Keratinocyte (primary cell): ENCODE measurements at regions not wholly inside any gene's neighbourhood (a gene's known extent, or its start where the extent isn't known, plus 50 kb on each side); places are given as distances from the start of the nearest gene placed in this dataset.

ENCODE experiments used
- DNase-seq: peaks from one replicate; pipeline ENCODE4 v3.0.0-alpha.2; 2011; ENCODE audit warnings: low read depth, missing footprints, low spot score
- FAIRE-seq: peaks from 2 replicates; lab custom pipeline; 2011; peaks lifted over from hg19 to GRCh38; lab: Jason Lieb, UNC
- H2AFZ ChIP-seq: 2 replicates; pipeline ENCODE4 v1.6.0; 2012; ENCODE audit warnings: low read length, control low read depth, inconsistent platforms; ENCODE audit not compliant: control insufficient read depth
- H3K27ac ChIP-seq: 2 replicates; pipeline ENCODE4 v1.5.1; 2011; ENCODE audit warnings: low read length; ENCODE audit not compliant: control insufficient read depth, insufficient read depth
- H3K27me3 ChIP-seq: 3 replicates; pipeline ENCODE4 v1.6.0; 2011; ENCODE audit warnings: low read length; ENCODE audit not compliant: control insufficient read depth, insufficient read depth; ENCODE audit errors: extremely low read depth
- H3K36me3 ChIP-seq, 2 experiments: 2 replicates in 1 of 2; 3 replicates in 1 of 2; pipeline ENCODE4 v1.5.1; 2011; ENCODE audit warnings: low read length in 2 of 2, mild to moderate bottlenecking in 1 of 2; ENCODE audit not compliant: control insufficient read depth in 2 of 2, insufficient read depth in 2 of 2; ENCODE audit errors: extremely low read depth in 1 of 2
- H3K4me1 ChIP-seq: 3 replicates; pipeline ENCODE4 v1.5.1; 2011; ENCODE audit warnings: low read length; ENCODE audit not compliant: control insufficient read depth, insufficient read depth; ENCODE audit errors: extremely low read depth
- H3K4me2 ChIP-seq: 3 replicates; pipeline ENCODE4 v1.6.0; 2011; ENCODE audit warnings: low read depth, low read length; ENCODE audit not compliant: control insufficient read depth, insufficient read depth; ENCODE audit errors: extremely low read depth
- H3K4me3 ChIP-seq, 3 experiments: fragments of 200-600 bp in 1 of 3; sonication (generic) in 1 of 3; 2 replicates in 2 of 3; 3 replicates in 1 of 3; pipeline ENCODE4 v1.5.1; 2011 to 2016; ENCODE audit warnings: low read length in 3 of 3, mild to moderate bottlenecking in 3 of 3, control low read depth in 2 of 3, inconsistent platforms in 1 of 3, low read depth in 1 of 3, mixed read lengths in 1 of 3, mixed run types in 1 of 3, moderate library complexity in 1 of 3; ENCODE audit not compliant: control insufficient read depth in 2 of 3, insufficient read depth in 2 of 3; ENCODE audit errors: extremely low read depth in 1 of 3
- H3K79me2 ChIP-seq: 2 replicates; pipeline ENCODE4 v1.6.0; 2012; ENCODE audit warnings: low read length; ENCODE audit not compliant: control insufficient read depth, insufficient read depth
- H3K9ac ChIP-seq: 3 replicates; pipeline ENCODE4 v1.6.0; 2011; ENCODE audit warnings: low read length; ENCODE audit not compliant: control insufficient read depth, insufficient read depth; ENCODE audit errors: extremely low read depth
- H3K9me1 ChIP-seq: 3 replicates; pipeline ENCODE4 v1.6.0; 2011; ENCODE audit warnings: low read length; ENCODE audit not compliant: control insufficient read depth, insufficient read depth; ENCODE audit errors: extremely low read depth
- H3K9me3 ChIP-seq: 2 replicates; pipeline ENCODE4 v1.5.1; 2012; ENCODE audit warnings: low read depth, low read length; ENCODE audit not compliant: control insufficient read depth
- H4K20me1 ChIP-seq: 3 replicates; pipeline ENCODE4 v1.6.0; 2011; ENCODE audit warnings: low read length; ENCODE audit not compliant: control insufficient read depth, insufficient read depth; ENCODE audit errors: extremely low read depth
- CTCF ChIP-seq, 3 experiments: IDR thresholded peaks in 1 of 3; conservative IDR thresholded peaks in 1 of 3; optimal IDR thresholded peaks in 1 of 3; 2 replicates in 2 of 3; 3 replicates in 1 of 3; pipeline versions ENCODE3 to v1.5.1; 2011; ENCODE audit warnings: low read length in 3 of 3, mild to moderate bottlenecking in 3 of 3, moderate library complexity in 2 of 3, control low read depth in 1 of 3, inconsistent platforms in 1 of 3; ENCODE audit not compliant: insufficient read depth in 2 of 3; ENCODE audit errors: extremely low read depth in 1 of 3
- EZH2 ChIP-seq: IDR thresholded peaks from one replicate; pipeline ENCODE4 v1.6.1; 2012; ENCODE audit warnings: inconsistent platforms, mild to moderate bottlenecking, low read length, moderate library complexity
- dilution Hi-C: fragments of 300-500 bp; cut with MboI; formaldehyde crosslinking; loops from one replicate; pipeline ENCODE4 v1.7.0; 2020; ENCODE audit warnings: low sequenced_read_pairs; ENCODE audit not compliant: extremely low pct_ligation_motif_present

GRCh38 chr12:90074086-90074485, 365.4 kb upstream of the ATP2B1 start:
- Histone ChIP-seq H2AFZ (no peak overlapping the region), H3K4me1 (no peaks in the 10 kb centered on the region), H3K27me3 (no peaks in the 10 kb centered on the region), H3K27ac (no peak overlapping the region), H3K79me2 (no peaks in the 10 kb centered on the region), H3K9me3 (no peaks in the 10 kb centered on the region), H3K4me3 (no peak overlapping the region), H3K36me3 (no peaks in the 10 kb centered on the region), H3K9ac (no peak overlapping the region), H3K9me1 (no peaks in the 10 kb centered on the region), H4K20me1 (no peaks in the 10 kb centered on the region), H3K4me2 (no peak overlapping the region)
- no peak for FAIRE-seq
- no peak for DNase-seq
- no peak for TF ChIP-seq CTCF (optimal IDR thresholded peaks at IDR 0.05 in 1 of 3, IDR thresholded peaks at IDR 0.05 in 1 of 3, conservative IDR thresholded peaks at IDR 0.05 in 1 of 3; ENCODE audit: extremely low read depth in 1 of 3, insufficient read depth in 2 of 3, low read length in 3 of 3)
- no peak for TF ChIP-seq EZH2
- dilution Hi-C loops: no loop called here

GRCh38 chr12:90071996-90072395, 363.4 kb upstream of the ATP2B1 start:
- DNase-seq (no peak), FAIRE-seq (no peak)
- no peak overlapping the region for H3K9ac ChIP-seq
- no peak overlapping the region for H3K4me2 ChIP-seq
- H3K4me3 ChIP-seq: no peak overlapping the region
- TF ChIP-seq CTCF (optimal IDR thresholded peaks at IDR 0.05 in 1 of 3, IDR thresholded peaks at IDR 0.05 in 1 of 3, conservative IDR thresholded peaks at IDR 0.05 in 1 of 3; ENCODE audit: extremely low read depth in 1 of 3, insufficient read depth in 2 of 3, low read length in 3 of 3) (no peak), EZH2 (no peak)
- dilution Hi-C loops: no loop called here
- no peaks in the 10 kb centered on the region for H3K36me3 ChIP-seq
- no peaks in the 10 kb centered on the region for H3K9me3 ChIP-seq
- H2AFZ ChIP-seq: no peak overlapping the region
- no peaks in the 10 kb centered on the region for H4K20me1 ChIP-seq
- H3K79me2 ChIP-seq: no peaks in the 10 kb centered on the region
- no peaks in the 10 kb centered on the region for H3K4me1 ChIP-seq
- H3K27ac ChIP-seq: no peak overlapping the region
- no peaks in the 10 kb centered on the region for H3K27me3 ChIP-seq
- H3K9me1 ChIP-seq: no peaks in the 10 kb centered on the region
